PC-9 (cell line): ENCODE measurements at regions not wholly inside any gene's neighbourhood (a gene's known extent, or its start where the extent isn't known, plus 50 kb on each side); places are given as distances from the start of the nearest gene placed in this dataset.

Source experiments
- BruUV-seq: library from RNA; stranded (reverse); fragments of 400-500 nt; replicated peaks from 2 replicates; lab custom pipeline; 2021; lab: Mats Ljungman, UMichigan
- CTCF ChIA-PET: fragments of 300-600 bp; sonication (Branson Sonifier 250); formaldehyde crosslinking; loops from one replicate; lab custom pipeline; 2022; ENCODE audit warnings: antibody characterized with exemption; lab: Charles Lee
- POLR2A ChIA-PET: fragments of 300-600 bp; sonication (Branson Sonifier 250); formaldehyde crosslinking; loops from one replicate; lab custom pipeline; 2022; ENCODE audit warnings: antibody characterized with exemption; ENCODE audit not compliant: unreplicated experiment; lab: Charles Lee
- DNase-seq, 2 experiments: peaks; one replicate each; pipeline versions ENCODE4 v3.0.0 to v3.0.0-alpha.2; 2015 to 2022; ENCODE audit warnings: mixed read lengths in 1 of 2
- H2AFZ ChIP-seq: fragments of 200-600 bp; sonication (generic); 2 replicates; pipeline ENCODE4 v1.8.1; 2017; ENCODE audit warnings: antibody characterized with exemption
- H3F3A ChIP-seq: fragments of 200-600 bp; sonication (generic); 2 replicates; pipeline ENCODE4 v1.8.1; 2017; ENCODE audit warnings: antibody characterized with exemption, mild to moderate bottlenecking, low read depth; ENCODE audit not compliant: insufficient read depth
- H3K27ac ChIP-seq: fragments of 200-600 bp; sonication (generic); 2 replicates; pipeline ENCODE4 v1.6.1; 2016; ENCODE audit warnings: mixed run types
- H3K27me3 ChIP-seq: fragments of 200-600 bp; sonication (generic); 2 replicates; pipeline ENCODE4 v1.6.1; 2016; ENCODE audit warnings: low read depth, mixed run types; ENCODE audit not compliant: insufficient read depth
- H3K36me3 ChIP-seq: fragments of 200-600 bp; sonication (generic); 2 replicates; pipeline ENCODE4 v1.6.1; 2016; ENCODE audit warnings: low read depth, mixed run types
- H3K4me1 ChIP-seq: fragments of 200-600 bp; sonication (generic); replicated peaks from 2 replicates; pipeline ENCODE4 v1.6.1; 2016; ENCODE audit warnings: mixed run types; ENCODE audit not compliant: insufficient read depth
- H3K4me2 ChIP-seq: fragments of 200-600 bp; sonication (generic); 2 replicates; pipeline ENCODE4 v1.6.1; 2017; ENCODE audit warnings: mixed run types
- H3K4me3 ChIP-seq: fragments of 200-600 bp; sonication (generic); 2 replicates; pipeline ENCODE4 v1.6.1; 2016; ENCODE audit warnings: mixed run types
- H3K79me2 ChIP-seq: fragments of 200-600 bp; sonication (generic); 2 replicates; pipeline ENCODE4 v1.6.1; 2017; ENCODE audit warnings: low read depth, mixed run types
- H3K9me2 ChIP-seq: fragments of 200-600 bp; sonication (generic); 2 replicates; pipeline ENCODE4 v1.8.1; 2017; ENCODE audit warnings: mild to moderate bottlenecking; ENCODE audit not compliant: insufficient read depth
- H3K9me3 ChIP-seq: fragments of 200-600 bp; sonication (generic); 2 replicates; pipeline ENCODE4 v1.8.1; 2016; ENCODE audit warnings: low read depth; ENCODE audit not compliant: insufficient read depth
- H4K20me1 ChIP-seq: fragments of 200-600 bp; sonication (generic); 2 replicates; pipeline ENCODE4 v1.8.1; 2017; ENCODE audit not compliant: insufficient read depth
- EZH2 ChIP-seq: fragments of 200-600 bp; sonication (generic); IDR thresholded peaks from 2 replicates; pipeline ENCODE4 v1.8.0; 2017; ENCODE audit warnings: antibody characterized with exemption, low read depth
- intact Hi-C: fragments of 100-400 bp; cut with micrococcal nuclease; formaldehyde crosslinking; loops from one replicate; pipeline ENCODE4 v1.10.0; 2022; ENCODE audit not compliant: unreplicated experiment
- TF ChIP-seq, protein P1 (sequence below): fragments of 200-600 bp; sonication (generic); conservative IDR thresholded peaks from 2 replicates; pipeline ENCODE4 v1.6.1; 2017; ENCODE audit warnings: mixed run types, antibody characterized with exemption, mild to moderate bottlenecking, moderate library complexity

DNA sequence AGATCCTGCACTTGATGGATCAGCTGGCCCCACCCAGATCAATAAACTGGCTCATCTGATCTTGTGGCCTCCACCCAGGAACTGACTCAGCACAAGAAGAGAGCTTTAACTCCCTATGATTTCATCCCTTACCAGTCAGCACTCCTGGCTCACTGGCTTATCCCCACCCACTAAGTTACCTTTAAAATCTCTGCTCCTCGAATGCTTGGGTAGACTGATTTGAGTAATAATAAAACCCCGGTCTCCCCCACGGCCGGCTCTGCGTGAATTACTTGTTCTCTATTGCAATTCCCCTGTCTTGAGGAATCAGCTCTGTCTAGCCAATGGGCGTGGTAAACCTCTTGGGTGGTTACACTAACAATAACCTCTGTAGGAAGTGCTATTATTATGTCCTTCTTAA is 83.7 kb downstream of the MBL2 start:
- peak overlapping the region; percentile 61 for H2AFZ ChIP-seq
- no peaks in the 10 kb centered on the region for H3K9me2 ChIP-seq
- no peak for DNase-seq
- no peaks in the 10 kb centered on the region for H3K36me3 ChIP-seq
- no peaks in the 10 kb centered on the region for H3K79me2 ChIP-seq
- ChIA-PET POLR2A (no interaction called here), CTCF (no interaction called here)
- H3K4me2 ChIP-seq = peak overlapping the region; percentile 15; the same call in 1 of the 2 replicates
- H4K20me1 ChIP-seq = no peaks in the 10 kb centered on the region
- H3K27me3 ChIP-seq = no peaks in the 10 kb centered on the region
- no peak for TF ChIP-seq EZH2
- TF ChIP-seq, protein P1, sequence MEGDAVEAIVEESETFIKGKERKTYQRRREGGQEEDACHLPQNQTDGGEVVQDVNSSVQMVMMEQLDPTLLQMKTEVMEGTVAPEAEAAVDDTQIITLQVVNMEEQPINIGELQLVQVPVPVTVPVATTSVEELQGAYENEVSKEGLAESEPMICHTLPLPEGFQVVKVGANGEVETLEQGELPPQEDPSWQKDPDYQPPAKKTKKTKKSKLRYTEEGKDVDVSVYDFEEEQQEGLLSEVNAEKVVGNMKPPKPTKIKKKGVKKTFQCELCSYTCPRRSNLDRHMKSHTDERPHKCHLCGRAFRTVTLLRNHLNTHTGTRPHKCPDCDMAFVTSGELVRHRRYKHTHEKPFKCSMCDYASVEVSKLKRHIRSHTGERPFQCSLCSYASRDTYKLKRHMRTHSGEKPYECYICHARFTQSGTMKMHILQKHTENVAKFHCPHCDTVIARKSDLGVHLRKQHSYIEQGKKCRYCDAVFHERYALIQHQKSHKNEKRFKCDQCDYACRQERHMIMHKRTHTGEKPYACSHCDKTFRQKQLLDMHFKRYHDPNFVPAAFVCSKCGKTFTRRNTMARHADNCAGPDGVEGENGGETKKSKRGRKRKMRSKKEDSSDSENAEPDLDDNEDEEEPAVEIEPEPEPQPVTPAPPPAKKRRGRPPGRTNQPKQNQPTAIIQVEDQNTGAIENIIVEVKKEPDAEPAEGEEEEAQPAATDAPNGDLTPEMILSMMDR = no peak
- no TSS peak for BruUV-seq
- intact Hi-C loops = no loop called here
- 0 out of 2 replicates have a peak overlapping the region, but pooled peaks have one; percentile 21 for H3K27ac ChIP-seq
- no peak overlapping the region for H3K4me3 ChIP-seq
- H3K4me1 ChIP-seq = peaks cover 6% of the 10 kb centered on the region
- H3K9me3 ChIP-seq = peaks cover 27% of the 10 kb centered on the region
- 0 out of 2 replicates have a peak, but pooled peaks cover 5% of the 10 kb centered on the region for H3F3A ChIP-seq

GRCh38 chr10:52696232-52696631 is 76.4 kb downstream of the MBL2 start:
- Histone ChIP-seq H2AFZ (no peak overlapping the region), H3K9me3 (peaks cover 9% of the 10 kb centered on the region), H3K4me2 (no peak overlapping the region), H3K27me3 (no peaks in the 10 kb centered on the region), H3F3A (no peaks in the 10 kb centered on the region), H3K4me1 (no peaks in the 10 kb centered on the region), H3K9me2 (no peaks in the 10 kb centered on the region; the same call in 1 of the 2 replicates), H3K79me2 (no peaks in the 10 kb centered on the region), H3K4me3 (no peak overlapping the region), H4K20me1 (no peaks in the 10 kb centered on the region), H3K36me3 (no peaks in the 10 kb centered on the region), H3K27ac (no peak overlapping the region)
- intact Hi-C loops = no loop called here
- ChIA-PET CTCF (interaction anchor here (0.7 kb wide), 1 partner anchor 10 kb away, joined by 3 read pairs; no protein-coding TSS in a partner anchor), POLR2A (no interaction called here)
- no TSS peak for BruUV-seq
- DNase-seq = no peak
- no peak for TF ChIP-seq EZH2
- TF ChIP-seq, protein P1 = no peak

DNA sequence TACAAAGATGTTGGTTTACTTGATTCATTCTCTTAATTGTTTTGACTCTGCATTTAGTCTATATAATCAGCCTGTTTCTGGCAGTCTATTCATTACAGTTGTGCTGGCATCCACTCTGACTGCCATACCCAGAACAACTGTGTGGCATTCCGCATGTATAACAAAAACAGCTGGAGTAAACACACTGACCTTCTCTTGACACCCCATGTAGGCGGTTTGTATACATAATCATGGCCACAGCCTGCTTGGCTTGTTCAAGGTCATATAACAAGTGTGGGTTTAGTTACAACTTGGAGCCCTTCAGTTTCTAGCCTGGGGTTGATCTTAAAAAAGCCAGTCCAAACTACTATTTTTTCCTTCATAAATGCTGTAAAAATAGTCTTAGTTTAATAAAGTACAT is 70.9 kb downstream of the MBL2 start:
- TF ChIP-seq, protein P1 = no peak
- TF ChIP-seq EZH2 = no peak
- no peak for DNase-seq
- Histone ChIP-seq H3K4me1 (peaks cover 19% of the 10 kb centered on the region), H3K36me3 (no peaks in the 10 kb centered on the region), H3K4me3 (no peak overlapping the region), H3K9me3 (no peaks in the 10 kb centered on the region), H3K4me2 (no peak overlapping the region), H3F3A (peaks cover 17% of the 10 kb centered on the region), H3K9me2 (no peaks in the 10 kb centered on the region; the same call in 1 of the 2 replicates), H3K27me3 (no peaks in the 10 kb centered on the region), H3K79me2 (no peaks in the 10 kb centered on the region), H2AFZ (no peak overlapping the region), H4K20me1 (no peaks in the 10 kb centered on the region), H3K27ac (no peak overlapping the region)
- BruUV-seq = no TSS peak
- intact Hi-C loops = no loop called here
- ChIA-PET POLR2A (no interaction called here), CTCF (no interaction called here)
